Endothelial cell of umbilical vein (primary cell): ENCODE measurements at regions not wholly inside any gene's neighbourhood (a gene's known extent, or its start where the extent isn't known, plus 50 kb on each side); places are given as distances from the start of the nearest gene placed in this dataset.

Experiments
- EZH2 ChIP-seq: IDR thresholded peaks from 2 replicates; pipeline ENCODE4 v1.6.1; 2012; ENCODE audit warnings: borderline replicate concordance, low read depth, mild to moderate bottlenecking, moderate library complexity, low read length, inconsistent platforms; ENCODE audit not compliant: severe bottlenecking
- POLR2A ChIP-seq: IDR thresholded peaks from 2 replicates; pipeline ENCODE4 v1.6.1; 2012; ENCODE audit warnings: low read depth, mild to moderate bottlenecking, control low read depth, low read length
- TF ChIP-seq, protein P1 (sequence below), 2 donors: IDR thresholded peaks; 1 replicate in 1 of 2; 2 replicates in 1 of 2; pipeline ENCODE4 v1.5.1; 2011; ENCODE audit warnings: low read length in 2 of 2, mild to moderate bottlenecking in 2 of 2, moderate library complexity in 2 of 2, control low read depth in 1 of 2, inconsistent platforms in 1 of 2, low read depth in 1 of 2; ENCODE audit not compliant: insufficient read depth in 1 of 2; ENCODE audit errors: extremely low read depth in 1 of 2

DNA sequence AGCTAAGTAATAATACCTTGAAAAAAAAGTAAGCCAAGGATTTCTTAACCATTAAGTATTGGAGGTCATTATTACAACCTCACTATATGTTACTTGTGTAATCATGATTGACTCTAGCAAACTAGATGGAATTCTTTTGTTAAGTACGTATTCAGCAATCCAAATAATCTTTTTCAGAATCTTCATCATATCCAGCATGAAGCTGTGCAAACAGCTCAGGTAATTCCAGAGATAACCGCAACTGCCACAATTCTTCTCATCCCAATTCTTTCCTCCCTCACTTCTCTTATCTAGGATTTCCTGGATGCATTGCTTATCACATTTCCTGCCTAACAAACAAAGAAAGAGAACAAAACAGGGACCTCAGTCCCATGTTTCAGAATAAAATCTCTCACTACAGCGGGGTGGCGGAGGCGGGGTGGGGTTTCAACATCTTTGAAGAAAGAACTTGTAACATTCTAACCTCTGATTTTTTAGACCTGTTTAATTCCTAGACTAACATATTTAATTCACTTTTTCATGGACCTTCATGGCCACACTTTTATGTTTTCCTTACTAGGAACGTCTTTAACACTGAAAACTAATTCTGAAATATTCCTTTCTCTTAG lies 156.5 kb downstream of the POM121L12 start:
- TF ChIP-seq EZH2, result no peak
- TF ChIP-seq, protein P1, sequence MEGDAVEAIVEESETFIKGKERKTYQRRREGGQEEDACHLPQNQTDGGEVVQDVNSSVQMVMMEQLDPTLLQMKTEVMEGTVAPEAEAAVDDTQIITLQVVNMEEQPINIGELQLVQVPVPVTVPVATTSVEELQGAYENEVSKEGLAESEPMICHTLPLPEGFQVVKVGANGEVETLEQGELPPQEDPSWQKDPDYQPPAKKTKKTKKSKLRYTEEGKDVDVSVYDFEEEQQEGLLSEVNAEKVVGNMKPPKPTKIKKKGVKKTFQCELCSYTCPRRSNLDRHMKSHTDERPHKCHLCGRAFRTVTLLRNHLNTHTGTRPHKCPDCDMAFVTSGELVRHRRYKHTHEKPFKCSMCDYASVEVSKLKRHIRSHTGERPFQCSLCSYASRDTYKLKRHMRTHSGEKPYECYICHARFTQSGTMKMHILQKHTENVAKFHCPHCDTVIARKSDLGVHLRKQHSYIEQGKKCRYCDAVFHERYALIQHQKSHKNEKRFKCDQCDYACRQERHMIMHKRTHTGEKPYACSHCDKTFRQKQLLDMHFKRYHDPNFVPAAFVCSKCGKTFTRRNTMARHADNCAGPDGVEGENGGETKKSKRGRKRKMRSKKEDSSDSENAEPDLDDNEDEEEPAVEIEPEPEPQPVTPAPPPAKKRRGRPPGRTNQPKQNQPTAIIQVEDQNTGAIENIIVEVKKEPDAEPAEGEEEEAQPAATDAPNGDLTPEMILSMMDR (IDR thresholded peaks at IDR 0.05; ENCODE audit: extremely low read depth in 1 of 2, insufficient read depth in 1 of 2, low read depth in 1 of 2, low read length in 2 of 2), result no peak
- TF ChIP-seq POLR2A, result no peak
